Aorta (tissue), 5 donors: ENCODE measurements at regions not wholly inside any gene's neighbourhood (a gene's known extent, or its start where the extent isn't known, plus 50 kb on each side); places are given as distances from the start of the nearest gene placed in this dataset.
A peak's percentile ranks its signal among the peaks of the same experiment; 100 is the strongest.
"Not testable (repeated sequence)": the region's sequence is repeated elsewhere in the genome, so short reads cannot be mapped to it uniquely, and the experiment has no call there.

ENCODE experiments used
- ATAC-seq: fragments of 200-7000 bp; cut with Tn5 transposase; one replicate; pipeline ENCODE4 v1.9.1; 2022; ENCODE audit warnings: moderate library complexity; ENCODE audit not compliant: low FRiP score
- DNase-seq, 2 donors: peaks; one replicate each; pipeline ENCODE4 v3.0.0-alpha.2; 2020
- H3K27ac ChIP-seq, 2 donors: one replicate each; pipeline ENCODE4 v1.5.1; 2013; ENCODE audit warnings: low read length in 2 of 2, mild to moderate bottlenecking in 2 of 2, moderate library complexity in 2 of 2, control low read depth in 1 of 2, inconsistent platforms in 1 of 2, low read depth in 1 of 2
- H3K27me3 ChIP-seq, 2 donors: one replicate each; pipeline ENCODE4 v1.6.1; 2013; ENCODE audit warnings: control low read depth in 1 of 2, low read length in 1 of 2, mild to moderate bottlenecking in 1 of 2, moderate library complexity in 1 of 2; ENCODE audit not compliant: insufficient read depth in 2 of 2, control insufficient read depth in 1 of 2
- H3K36me3 ChIP-seq, 2 donors: one replicate each; pipeline ENCODE4 v1.6.1; 2013; ENCODE audit warnings: control low read depth in 1 of 2, low read length in 1 of 2, mild to moderate bottlenecking in 1 of 2; ENCODE audit not compliant: insufficient read depth in 2 of 2, control insufficient read depth in 1 of 2
- H3K4me1 ChIP-seq, 2 donors: one replicate each; pipeline ENCODE4 v1.6.1; 2013; ENCODE audit warnings: low read length in 2 of 2, control low read depth in 1 of 2, mild to moderate bottlenecking in 1 of 2, moderate library complexity in 1 of 2; ENCODE audit not compliant: insufficient read depth in 2 of 2, control insufficient read depth in 1 of 2
- H3K4me3 ChIP-seq, 2 donors: one replicate each; pipeline ENCODE4 v1.5.1; 2013; ENCODE audit warnings: low read length in 2 of 2, control low read depth in 1 of 2, mild to moderate bottlenecking in 1 of 2
- H3K9me3 ChIP-seq: one replicate; pipeline ENCODE4 v1.6.1; 2013; ENCODE audit warnings: mild to moderate bottlenecking, low read length; ENCODE audit not compliant: control insufficient read depth
- WGBS, 2 donors: extraction: QIAGEN DNeasy Blood & Tissue Kit; methylation state at CpG; one replicate each; pipeline ENCODE4 v1.1.7; 2013; 5-methylcytosine and 5-hydroxymethylcytosine counted together
- intact Hi-C, 2 donors: fragments of 100-400 bp; cut with DNase I; formaldehyde crosslinking; loops; one replicate each; pipeline versions ENCODE4 v1.14.2 to v1.15.0; 2022
- donor health status: healthy with polysubstance abuse.
- donor health status: Bipolar disorder and iron deficiency.
- donor health status: DM: no; HTN: no; CAD: no.
- donor health status: DM: no; HTN: no; CAD: no.
- donor health status: DM: yes; HTN: yes; CAD: no.

GRCh38 chr22:16699326-16699725, 106.7 kb upstream of the CCT8L2 start:
- no peaks in the 10 kb centered on the region for H3K27me3 ChIP-seq
- no peaks in the 10 kb centered on the region for H3K36me3 ChIP-seq
- DNase-seq (no peak), ATAC-seq (no peak)
- H3K4me1 ChIP-seq: no peaks in the 10 kb centered on the region
- no peak overlapping the region for H3K27ac ChIP-seq
- H3K9me3 ChIP-seq: no peaks in the 10 kb centered on the region
- H3K4me3 ChIP-seq: no peak overlapping the region
- 33 to 53% methylated on average over 5 of the region's 5 CpGs for WGBS, 2 donors
- intact Hi-C loops: no loop called here

GRCh38 chr22:16697492-16698044, 105.0 kb upstream of the CCT8L2 start:
- intact Hi-C loops, H3K4me1 ChIP-seq, ATAC-seq, H3K9me3 ChIP-seq, H3K4me3 ChIP-seq, H3K27me3 ChIP-seq, H3K36me3 ChIP-seq, H3K27ac ChIP-seq: not testable (repeated sequence)
- 94 to 95% methylated on average over 28 to 32 of the region's 32 CpGs for WGBS, 2 donors
- peak in 1 of 2 donors; percentile 73 for DNase-seq

- H3K36me3 ChIP-seq, H3K27me3 ChIP-seq, ATAC-seq, H3K27ac ChIP-seq, H3K9me3 ChIP-seq, H3K4me3 ChIP-seq, intact Hi-C loops, H3K4me1 ChIP-seq, DNase-seq: not testable (repeated sequence)
- whole genome bisulfite sequencing, 2 donors: 90 to 91% methylated on average over 12 of the region's 12 CpGs
These were observed 104.3 kb upstream of the CCT8L2 start for GRCh38 chr22:16696900-16697299.

GRCh38 chr22:16695261-16695660, 102.7 kb upstream of the CCT8L2 start:
- WGBS, 2 donors: 45 to 46% methylated on average over 7 of the region's 7 CpGs
- H3K4me1 ChIP-seq: no peaks in the 10 kb centered on the region
- intact Hi-C loops: no loop called here
- H3K27ac ChIP-seq: no peak overlapping the region
- H3K9me3 ChIP-seq: no peaks in the 10 kb centered on the region
- no peak for DNase-seq
- H3K36me3 ChIP-seq: no peaks in the 10 kb centered on the region
- no peak for ATAC-seq
- no peak overlapping the region for H3K4me3 ChIP-seq
- H3K27me3 ChIP-seq: no peaks in the 10 kb centered on the region

- intact Hi-C loops, H3K36me3 ChIP-seq: not testable (repeated sequence)
- WGBS, 2 donors: 51 to 55% methylated on average over 3 of the region's 3 CpGs
These were observed 101.1 kb upstream of the CCT8L2 start for GRCh38 chr22:16693747-16694146.

GRCh38 chr22:16689358-16689757, 96.7 kb upstream of the CCT8L2 start:
- intact Hi-C loops, ATAC-seq: not testable (repeated sequence)

More at GRCh38 chr22:16693747-16694146, 101.1 kb upstream of the CCT8L2 start:
- not testable (repeated sequence) for H3K4me3 ChIP-seq, ATAC-seq, DNase-seq, H3K27ac ChIP-seq, H3K27me3 ChIP-seq, H3K4me1 ChIP-seq, H3K9me3 ChIP-seq

GRCh38 chr22:16681290-16681689, 88.7 kb upstream of the CCT8L2 start:
- H3K36me3 ChIP-seq, DNase-seq, H3K27ac ChIP-seq, intact Hi-C loops, H3K9me3 ChIP-seq, H3K4me3 ChIP-seq, ATAC-seq, H3K4me1 ChIP-seq, H3K27me3 ChIP-seq: not testable (repeated sequence)
- WGBS, 2 donors: 69 to 76% methylated on average over 1 of the region's 1 CpG

More at GRCh38 chr22:16689358-16689757, 96.7 kb upstream of the CCT8L2 start:
- H3K4me1 ChIP-seq, H3K4me3 ChIP-seq, DNase-seq, H3K27ac ChIP-seq, H3K9me3 ChIP-seq, H3K27me3 ChIP-seq, H3K36me3 ChIP-seq: not testable (repeated sequence)
- 72 to 78% methylated on average over 1 of the region's 1 CpG for WGBS, 2 donors

- H3K4me3 ChIP-seq, DNase-seq, ATAC-seq, intact Hi-C loops, H3K27me3 ChIP-seq, H3K9me3 ChIP-seq, H3K36me3 ChIP-seq, H3K4me1 ChIP-seq, H3K27ac ChIP-seq: not testable (repeated sequence)
- WGBS, 2 donors: 32 to 33% methylated on average over 4 of the region's 4 CpGs
These were observed 87.7 kb upstream of the CCT8L2 start for GRCh38 chr22:16680209-16680899.

- H3K27ac ChIP-seq, ATAC-seq, H3K4me1 ChIP-seq, H3K4me3 ChIP-seq, DNase-seq, intact Hi-C loops, H3K27me3 ChIP-seq, H3K9me3 ChIP-seq, H3K36me3 ChIP-seq: not testable (repeated sequence)
- WGBS, 2 donors: 73 to 75% methylated on average over 5 of the region's 5 CpGs
These were observed 86.7 kb upstream of the CCT8L2 start for GRCh38 chr22:16679191-16679834.
